Activated naive CD8-positive, alpha-beta T cell treated with anti-CD3 and anti-CD28 coated beads for 36 hours (primary cell): ENCODE measurements at regions not wholly inside any gene's neighbourhood (a gene's known extent, or its start where the extent isn't known, plus 50 kb on each side); places are given as distances from the start of the nearest gene placed in this dataset.

Source experiments
- DNase-seq: peaks from one replicate; pipeline ENCODE4 v3.0.0; 2021
- H3K27ac Mint-ChIP-seq: one replicate; pipeline ENCODE4 v1.8.0; 2022; ENCODE audit warnings: mild to moderate bottlenecking, moderate library complexity, mixed read lengths
- H3K27me3 Mint-ChIP-seq: one replicate; pipeline ENCODE4 v1.8.0; 2022; ENCODE audit warnings: mild to moderate bottlenecking, mixed read lengths
- H3K36me3 Mint-ChIP-seq: one replicate; pipeline ENCODE4 v1.8.0; 2021; ENCODE audit warnings: mild to moderate bottlenecking, mixed read lengths
- H3K4me1 Mint-ChIP-seq: one replicate; pipeline ENCODE4 v1.8.0; 2021; ENCODE audit warnings: mixed read lengths
- H3K4me3 Mint-ChIP-seq: one replicate; pipeline ENCODE4 v1.8.0; 2022; ENCODE audit warnings: mild to moderate bottlenecking, moderate library complexity, mixed read lengths
- H3K9me3 Mint-ChIP-seq: one replicate; pipeline ENCODE4 v1.8.0; 2022; ENCODE audit warnings: mixed read lengths

GRCh38 chr2:7976206-7976605, 705.6 kb upstream of the ID2 start:
- Mint-ChIP-seq H3K9me3 (no peaks in the 10 kb centered on the region), H3K27me3 (no peaks in the 10 kb centered on the region), H3K36me3 (no peaks in the 10 kb centered on the region), H3K27ac (no peak overlapping the region), H3K4me1 (peaks cover 2% of the 10 kb centered on the region), H3K4me3 (no peak overlapping the region)
- no peak for DNase-seq

- Mint-ChIP-seq H3K4me1 (peaks cover 3% of the 10 kb centered on the region), H3K4me3 (no peak overlapping the region), H3K9me3 (peaks cover 3% of the 10 kb centered on the region), H3K27ac (no peak overlapping the region), H3K27me3 (no peaks in the 10 kb centered on the region), H3K36me3 (peaks cover 2% of the 10 kb centered on the region)
- no peak for DNase-seq
Observed at GRCh38 chr2:7977981-7978380, 703.9 kb upstream of the ID2 start.

DNA sequence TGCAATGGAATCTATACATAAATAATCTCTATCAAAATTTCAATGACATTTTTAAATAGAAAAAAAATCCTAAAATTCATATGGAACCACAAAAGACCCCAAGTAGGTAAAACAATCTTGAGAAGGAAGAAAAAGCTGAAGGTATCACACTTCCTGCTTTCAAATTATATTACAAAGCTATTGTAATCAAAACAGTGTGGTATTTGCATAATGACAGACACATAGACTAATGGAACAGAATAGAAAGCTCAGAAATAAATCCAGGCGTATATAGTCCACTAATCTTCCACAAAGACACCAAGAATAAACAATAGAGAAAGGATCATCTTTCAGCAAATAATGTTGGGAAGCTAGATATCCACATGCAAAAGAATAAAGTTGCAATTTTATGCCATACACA, 699.8 kb upstream of the ID2 start:
- H3K27ac Mint-ChIP-seq = no peak overlapping the region
- H3K36me3 Mint-ChIP-seq = peaks cover 3% of the 10 kb centered on the region
- H3K4me3 Mint-ChIP-seq = no peak overlapping the region
- no peak for DNase-seq
- peaks cover 21% of the 10 kb centered on the region for H3K4me1 Mint-ChIP-seq
- no peaks in the 10 kb centered on the region for H3K27me3 Mint-ChIP-seq
- peaks cover 7% of the 10 kb centered on the region for H3K9me3 Mint-ChIP-seq

- Mint-ChIP-seq H3K27ac (no peak overlapping the region), H3K4me1 (peaks cover 22% of the 10 kb centered on the region), H3K36me3 (peaks cover 3% of the 10 kb centered on the region), H3K9me3 (peaks cover 7% of the 10 kb centered on the region), H3K27me3 (no peaks in the 10 kb centered on the region), H3K4me3 (no peak overlapping the region)
- DNase-seq = no peak
Observed at GRCh38 chr2:7983451-7983850, 698.4 kb upstream of the ID2 start.

DNA sequence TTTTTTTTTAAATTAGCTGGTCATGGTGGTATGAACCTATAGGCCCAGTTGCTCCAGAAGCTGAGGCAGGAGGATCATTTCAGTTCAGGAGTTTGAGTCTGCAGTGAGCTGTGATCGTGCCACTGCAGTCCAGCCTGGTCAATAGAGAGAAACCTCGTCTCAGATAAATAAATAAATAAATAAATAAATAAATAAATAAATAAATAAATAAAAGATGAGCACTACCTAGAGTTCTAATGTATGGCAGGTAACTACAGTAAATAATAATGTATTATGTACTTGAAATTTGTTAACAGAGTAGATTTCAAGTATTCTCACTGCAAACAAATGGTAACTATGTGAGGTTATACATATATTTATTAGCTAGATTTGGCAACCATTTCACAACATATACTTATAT, 697.9 kb upstream of the ID2 start:
- Mint-ChIP-seq H3K27ac (no peak overlapping the region), H3K27me3 (no peaks in the 10 kb centered on the region), H3K4me1 (peaks cover 22% of the 10 kb centered on the region), H3K4me3 (no peak overlapping the region), H3K9me3 (peaks cover 7% of the 10 kb centered on the region), H3K36me3 (peaks cover 3% of the 10 kb centered on the region)
- DNase-seq = no peak

DNA sequence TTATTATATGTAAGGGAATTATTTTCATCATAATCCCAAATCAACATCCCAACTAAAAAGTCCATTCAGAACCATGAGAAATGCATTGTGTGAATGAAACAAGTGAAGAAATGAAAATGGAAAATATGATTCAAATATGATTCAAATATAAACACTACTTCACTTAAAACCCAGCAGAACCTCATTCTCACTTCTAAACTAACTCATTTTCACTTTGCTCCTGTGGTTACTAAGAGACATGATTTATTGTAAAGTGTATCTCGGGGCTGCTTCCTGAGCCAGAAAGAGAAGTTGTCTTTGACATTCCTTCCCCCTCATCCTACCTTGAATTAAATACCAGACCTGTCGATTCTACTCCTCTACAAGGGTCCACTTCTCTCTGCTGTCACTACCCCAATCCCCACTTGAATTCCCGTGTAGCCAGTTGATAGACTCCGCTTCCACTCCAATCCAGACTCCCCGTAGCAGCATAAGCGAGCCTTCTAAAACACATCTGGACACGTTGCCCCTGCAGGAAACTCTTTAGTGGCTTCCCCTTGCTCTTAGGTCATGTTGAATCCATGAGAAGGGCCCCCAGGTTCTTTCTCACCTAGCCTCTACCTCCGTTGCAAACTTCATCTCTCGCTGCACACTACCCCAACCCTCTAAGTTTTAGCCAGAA, 697.0 kb upstream of the ID2 start:
- no peak for DNase-seq
- H3K36me3 Mint-ChIP-seq = peaks cover 3% of the 10 kb centered on the region
- peaks cover 22% of the 10 kb centered on the region for H3K4me1 Mint-ChIP-seq
- peak overlapping the region; percentile 13 for H3K4me3 Mint-ChIP-seq
- peaks cover 7% of the 10 kb centered on the region for H3K9me3 Mint-ChIP-seq
- peak overlapping the region; percentile 84 for H3K27ac Mint-ChIP-seq
- H3K27me3 Mint-ChIP-seq = no peaks in the 10 kb centered on the region

DNA sequence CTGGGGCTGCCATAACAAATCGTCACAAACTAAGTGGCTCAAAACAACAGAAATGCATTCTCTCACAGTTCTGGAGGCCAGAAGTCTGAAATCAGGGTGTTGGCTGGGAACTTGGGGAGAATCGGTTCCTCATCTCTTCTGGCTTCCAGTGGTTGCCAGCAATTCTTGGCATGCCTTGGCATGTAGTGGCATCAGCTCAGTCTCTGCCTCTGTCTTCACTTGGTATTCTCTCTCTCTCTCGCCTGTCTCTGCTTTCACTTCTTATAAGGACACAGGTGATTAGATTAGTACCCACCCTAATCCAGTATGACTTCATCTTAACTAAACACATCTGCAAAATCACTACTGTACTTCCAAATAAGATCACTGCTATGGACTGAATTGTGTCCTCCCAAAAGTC, 695.4 kb upstream of the ID2 start:
- no peak for DNase-seq

DNA sequence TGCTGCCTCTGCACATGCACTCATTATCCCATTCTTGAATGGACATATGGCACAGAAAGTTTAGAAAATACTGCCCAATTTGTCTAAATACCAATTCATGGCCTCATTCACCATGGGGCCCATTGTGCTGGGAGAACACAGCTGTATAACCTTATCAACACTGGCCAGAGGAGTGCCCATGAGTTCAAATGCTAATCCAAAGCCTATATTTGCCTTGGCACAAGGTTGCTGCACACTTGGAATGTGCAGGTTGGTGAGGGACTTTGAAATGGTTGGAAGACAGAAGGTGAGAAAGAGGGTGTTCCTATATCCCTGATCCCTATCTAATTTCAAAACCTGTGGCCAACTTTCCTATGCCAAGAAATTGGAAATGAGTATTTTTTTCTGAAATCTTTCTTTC, 693.9 kb upstream of the ID2 start:
- Mint-ChIP-seq H3K4me3 (no peak overlapping the region), H3K27ac (no peak overlapping the region)
- no peak for DNase-seq

More for the DNA sequence above, 695.4 kb upstream of the ID2 start:
- H3K9me3 Mint-ChIP-seq = peaks cover 7% of the 10 kb centered on the region
- peaks cover 22% of the 10 kb centered on the region for H3K4me1 Mint-ChIP-seq
- no peak overlapping the region for H3K27ac Mint-ChIP-seq
- H3K4me3 Mint-ChIP-seq = no peak overlapping the region
- H3K27me3 Mint-ChIP-seq = no peaks in the 10 kb centered on the region
- peaks cover 3% of the 10 kb centered on the region for H3K36me3 Mint-ChIP-seq

GRCh38 chr2:7988440-7988839, 693.4 kb upstream of the ID2 start:
- Mint-ChIP-seq H3K27ac (no peak overlapping the region), H3K27me3 (no peaks in the 10 kb centered on the region), H3K9me3 (peaks cover 2% of the 10 kb centered on the region)

More for the DNA sequence above, 693.9 kb upstream of the ID2 start:
- Mint-ChIP-seq H3K9me3 (peaks cover 4% of the 10 kb centered on the region), H3K4me1 (peaks cover 21% of the 10 kb centered on the region), H3K36me3 (peaks cover 2% of the 10 kb centered on the region), H3K27me3 (no peaks in the 10 kb centered on the region)

GRCh38 chr2:7989823-7990222, 692.0 kb upstream of the ID2 start:
- Mint-ChIP-seq H3K27ac (no peak overlapping the region), H3K36me3 (peaks cover 2% of the 10 kb centered on the region), H3K4me3 (no peak overlapping the region), H3K9me3 (no peaks in the 10 kb centered on the region), H3K4me1 (peaks cover 8% of the 10 kb centered on the region), H3K27me3 (no peaks in the 10 kb centered on the region)
- no peak for DNase-seq

More at GRCh38 chr2:7988440-7988839, 693.4 kb upstream of the ID2 start:
- Mint-ChIP-seq H3K4me1 (peaks cover 17% of the 10 kb centered on the region), H3K4me3 (no peak overlapping the region), H3K36me3 (peaks cover 2% of the 10 kb centered on the region)
- DNase-seq = no peak

DNA sequence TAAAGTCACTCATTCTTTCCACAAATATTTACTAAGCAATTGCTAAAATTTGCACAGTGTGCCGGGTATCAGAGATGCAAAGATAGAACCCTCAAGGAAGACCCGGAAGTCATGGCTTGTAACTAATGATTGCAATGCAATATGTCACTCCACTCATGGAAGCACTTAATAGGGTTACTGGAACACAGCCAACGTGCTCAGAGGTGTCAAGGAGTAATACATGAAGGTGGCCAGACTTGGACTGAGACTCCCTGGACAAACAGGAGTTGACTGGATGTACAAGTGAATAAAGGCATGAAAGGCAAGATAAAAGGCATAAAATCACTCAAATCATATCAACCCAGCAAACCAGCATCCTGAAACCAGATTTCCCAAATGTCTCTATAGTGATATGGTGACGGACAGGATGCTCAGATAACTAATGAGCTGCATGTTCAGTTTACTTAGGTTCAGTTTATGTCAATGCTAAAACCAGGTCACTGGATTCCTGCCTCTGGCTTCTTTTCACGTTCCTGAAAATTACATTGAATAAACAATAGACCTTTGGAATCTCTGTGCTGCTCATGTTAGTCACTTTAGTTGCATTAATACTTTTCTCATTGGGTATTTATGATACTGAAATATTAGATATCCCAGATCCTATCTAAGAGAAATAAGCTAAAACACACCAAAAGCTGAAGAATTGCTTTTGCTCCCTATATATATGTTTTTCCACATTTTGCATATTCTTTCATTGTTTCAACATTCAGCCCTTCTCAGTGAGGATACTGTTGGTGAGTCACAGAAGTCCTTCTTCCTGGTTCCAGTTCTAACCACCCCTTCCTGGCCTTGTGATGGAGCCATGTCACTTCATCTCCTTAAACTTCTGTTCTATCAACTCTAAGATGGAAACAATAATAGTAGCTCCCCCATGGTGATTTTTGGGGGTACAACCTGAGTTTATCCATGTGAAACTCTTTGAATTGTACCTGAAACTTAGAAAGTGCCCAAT, 688.9 kb upstream of the ID2 start:
- Mint-ChIP-seq H3K36me3 (no peaks in the 10 kb centered on the region), H3K9me3 (no peaks in the 10 kb centered on the region), H3K4me1 (peaks cover 2% of the 10 kb centered on the region), H3K27me3 (no peaks in the 10 kb centered on the region), H3K27ac (no peak overlapping the region), H3K4me3 (no peak overlapping the region)
- DNase-seq = no peak

- Mint-ChIP-seq H3K4me3 (no peak overlapping the region), H3K36me3 (no peaks in the 10 kb centered on the region), H3K27me3 (no peaks in the 10 kb centered on the region), H3K27ac (no peak overlapping the region), H3K4me1 (peaks cover 2% of the 10 kb centered on the region), H3K9me3 (no peaks in the 10 kb centered on the region)
- no peak for DNase-seq
Observed at GRCh38 chr2:7994397-7994951, 687.4 kb upstream of the ID2 start.

GRCh38 chr2:7997279-7997678, 684.6 kb upstream of the ID2 start:
- no peaks in the 10 kb centered on the region for H3K27me3 Mint-ChIP-seq
- no peak for DNase-seq
- no peaks in the 10 kb centered on the region for H3K9me3 Mint-ChIP-seq
- H3K4me1 Mint-ChIP-seq = peaks cover 2% of the 10 kb centered on the region
- no peaks in the 10 kb centered on the region for H3K36me3 Mint-ChIP-seq
- H3K4me3 Mint-ChIP-seq = no peak overlapping the region
- no peak overlapping the region for H3K27ac Mint-ChIP-seq

- H3K4me1 Mint-ChIP-seq = peaks cover 9% of the 10 kb centered on the region
- no peaks in the 10 kb centered on the region for H3K36me3 Mint-ChIP-seq
- no peaks in the 10 kb centered on the region for H3K9me3 Mint-ChIP-seq
- no peak for DNase-seq
- no peaks in the 10 kb centered on the region for H3K27me3 Mint-ChIP-seq
- no peak overlapping the region for H3K4me3 Mint-ChIP-seq
- no peak overlapping the region for H3K27ac Mint-ChIP-seq
Observed at GRCh38 chr2:7999683-8000476, 682.0 kb upstream of the ID2 start.

- no peaks in the 10 kb centered on the region for H3K9me3 Mint-ChIP-seq
- H3K36me3 Mint-ChIP-seq = no peaks in the 10 kb centered on the region
- no peak for DNase-seq
- H3K27me3 Mint-ChIP-seq = no peaks in the 10 kb centered on the region
- H3K4me1 Mint-ChIP-seq = peaks cover 9% of the 10 kb centered on the region
- H3K4me3 Mint-ChIP-seq = no peak overlapping the region
- H3K27ac Mint-ChIP-seq = no peak overlapping the region
Observed at GRCh38 chr2:8000870-8001269, 681.0 kb upstream of the ID2 start.
